NCI-H1048 (cell line): ENCODE measurements at regions not wholly inside any gene's neighbourhood (a gene's known extent, or its start where the extent isn't known, plus 50 kb on each side); places are given as distances from the start of the nearest gene placed in this dataset.
A peak's percentile ranks its signal among the peaks of the same experiment; 100 is the strongest.
"Not testable (repeated sequence)": the region's sequence is repeated elsewhere in the genome, so short reads cannot be mapped to it uniquely, and the experiment has no call there.

Experiments used
- DNase-seq: peaks from one replicate; lab custom pipeline; 2025; lab: John Stamatoyannopoulos, UW

DNA sequence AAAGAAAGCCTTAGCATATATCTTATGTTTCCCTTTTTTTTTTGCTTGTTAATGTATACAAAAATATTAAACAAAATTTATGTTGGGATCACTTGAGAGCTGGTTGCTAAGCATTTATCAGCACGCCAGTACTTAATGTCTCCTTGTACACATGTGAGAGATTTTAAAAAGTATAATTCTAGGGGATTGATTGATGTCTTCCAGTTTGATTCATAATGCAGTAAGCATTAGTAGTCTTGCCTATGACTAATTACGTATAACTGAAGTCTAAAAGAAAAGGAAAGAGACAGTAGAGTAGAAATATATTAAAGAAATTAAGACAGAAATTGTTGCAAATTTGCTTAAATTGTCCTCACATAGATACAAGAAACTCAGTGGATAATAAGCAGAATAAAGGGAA is 1630.4 kb upstream of the B3GALT2 start:
- no peak for DNase-seq

DNA sequence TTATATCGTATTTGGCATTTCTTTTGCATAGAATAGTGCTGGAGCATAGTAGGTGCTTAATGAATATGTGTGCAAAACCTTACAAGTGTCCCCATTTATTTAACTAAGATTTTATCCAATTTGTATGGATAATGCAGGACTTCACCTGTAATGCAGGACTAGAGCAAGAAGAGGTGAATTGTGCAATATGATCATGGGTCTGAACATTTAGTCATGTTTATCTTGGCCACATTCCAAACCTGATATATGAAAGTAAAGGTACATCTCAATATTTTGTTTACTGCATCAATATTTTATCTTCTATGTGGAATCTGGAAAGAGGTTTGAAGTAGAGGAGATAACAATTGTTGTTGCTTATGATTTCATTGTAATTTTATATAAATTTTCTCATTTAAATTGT is 1626.7 kb upstream of the B3GALT2 start:
- DNase-seq: no peak

DNA sequence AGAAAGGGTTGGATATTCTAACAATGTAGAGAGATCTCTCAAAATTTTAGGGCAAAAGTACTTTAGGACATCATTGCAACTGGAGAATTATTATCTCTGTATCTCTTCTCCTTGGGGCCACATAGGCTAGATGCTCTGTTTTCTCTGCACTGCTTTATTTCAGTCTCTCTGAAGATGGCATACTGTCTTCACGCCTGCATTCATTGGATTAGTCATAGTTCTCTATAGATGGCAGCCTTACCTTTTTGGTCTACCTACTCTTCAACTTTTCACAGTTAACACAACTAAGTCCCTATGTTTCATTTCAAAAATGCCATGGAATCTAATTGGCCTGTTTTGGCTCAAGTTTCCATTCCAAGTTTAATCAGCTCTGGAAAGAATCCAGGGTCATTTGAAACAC is 1623.3 kb upstream of the B3GALT2 start:
- no peak for DNase-seq

DNA sequence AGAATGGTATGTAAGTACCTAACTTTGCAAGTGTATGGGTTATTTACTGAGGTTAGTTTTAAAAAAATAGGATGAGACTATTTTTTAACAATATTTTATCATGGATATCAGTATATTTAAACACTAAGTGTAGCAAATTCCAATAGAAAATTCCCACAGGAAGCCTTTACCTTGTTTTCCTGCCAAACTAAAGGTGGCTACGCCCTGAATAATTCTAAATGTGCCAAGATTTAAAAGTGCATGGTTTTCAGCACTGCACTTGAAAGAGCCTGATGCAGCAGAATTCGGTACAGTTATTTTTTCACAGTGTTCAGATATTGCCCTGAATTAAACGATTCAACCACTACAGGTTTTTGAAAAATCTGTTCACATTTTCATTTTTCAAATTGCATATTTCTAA is 1622.8 kb upstream of the B3GALT2 start:
- no peak for DNase-seq

DNA sequence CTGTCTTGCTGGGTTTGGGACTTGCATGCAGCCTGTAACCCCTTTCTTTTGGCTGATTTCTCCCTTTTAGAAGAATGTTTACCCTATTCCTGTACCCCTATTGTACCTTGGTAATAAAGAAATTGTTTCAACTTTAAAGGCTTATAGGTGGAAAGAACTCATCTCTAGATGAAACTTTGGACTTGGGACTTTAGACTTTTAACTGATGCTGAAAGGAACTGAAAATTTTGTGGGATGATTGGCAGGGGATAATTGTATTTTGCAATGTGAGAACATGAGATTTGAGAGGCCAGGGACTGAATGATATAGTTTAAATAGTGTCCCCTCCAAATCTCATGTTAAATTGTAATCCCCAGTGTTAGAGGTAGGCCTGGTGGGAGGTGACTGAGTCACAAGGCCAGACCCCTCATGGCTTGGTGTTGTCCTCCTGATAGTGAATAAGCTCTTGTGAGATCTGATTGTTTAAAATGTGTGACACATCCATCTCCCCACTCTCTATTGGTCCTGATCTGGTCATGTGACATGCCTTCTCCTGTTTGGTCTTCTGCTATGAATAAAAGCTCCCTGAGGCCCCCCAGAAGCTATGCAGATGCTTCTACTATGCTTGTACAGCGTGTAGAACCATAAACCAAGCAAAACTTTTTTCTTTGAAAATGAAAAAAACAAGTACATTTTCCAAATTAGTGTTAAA is 1621.3 kb upstream of the B3GALT2 start:
- no peak for DNase-seq

DNA sequence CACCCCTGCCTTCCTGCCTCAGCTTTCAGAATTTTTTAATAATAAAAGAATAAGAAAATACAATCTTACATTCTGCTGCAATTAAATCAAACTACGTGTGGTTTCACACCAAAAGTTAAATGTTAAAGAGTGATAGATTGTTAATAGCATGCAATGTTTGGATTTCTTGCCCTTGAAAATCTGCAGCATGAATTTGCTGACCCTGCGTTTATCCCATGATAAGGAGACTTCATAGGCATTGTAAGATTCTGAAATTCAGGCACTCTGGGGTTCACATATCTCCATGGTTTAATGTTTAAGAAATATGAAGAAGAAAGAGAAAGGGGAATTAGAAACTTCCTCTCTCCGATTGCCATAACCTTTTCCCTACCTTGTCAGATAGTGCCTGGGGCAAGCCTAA is 1616.2 kb upstream of the B3GALT2 start:
- DNase-seq: no peak

DNA sequence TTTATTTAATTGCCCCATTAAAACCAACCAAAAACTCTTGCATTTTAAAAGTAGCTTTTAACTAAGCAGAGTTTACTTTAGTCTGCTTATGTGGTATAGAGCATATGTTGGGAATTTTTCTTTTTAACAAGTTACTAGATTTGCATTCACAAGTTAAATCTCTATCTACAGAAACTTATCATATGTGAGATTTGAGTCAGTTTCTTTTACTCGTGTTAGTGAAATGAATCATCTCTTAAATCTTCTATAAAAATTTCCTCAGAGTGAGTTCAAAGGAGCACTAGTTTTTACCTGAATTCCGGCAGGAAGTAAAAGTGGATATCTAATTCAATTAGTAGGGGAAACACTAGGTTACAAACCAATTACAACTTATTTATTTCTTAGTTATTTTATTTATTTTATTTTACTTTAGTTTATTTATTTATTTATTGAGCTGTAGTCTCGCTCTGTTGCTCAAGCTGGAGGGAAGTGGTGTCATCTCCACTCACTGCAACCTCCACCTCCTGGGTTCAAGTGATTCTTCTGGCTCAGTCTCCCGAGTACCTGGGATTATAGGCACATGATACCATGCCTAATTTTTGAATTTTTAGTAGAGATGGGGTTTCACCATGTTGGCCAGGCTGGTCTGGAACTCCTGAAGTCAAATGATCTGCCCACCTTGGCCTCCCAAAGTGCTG is 1609.6 kb upstream of the B3GALT2 start:
- DNase-seq: no peak

DNA sequence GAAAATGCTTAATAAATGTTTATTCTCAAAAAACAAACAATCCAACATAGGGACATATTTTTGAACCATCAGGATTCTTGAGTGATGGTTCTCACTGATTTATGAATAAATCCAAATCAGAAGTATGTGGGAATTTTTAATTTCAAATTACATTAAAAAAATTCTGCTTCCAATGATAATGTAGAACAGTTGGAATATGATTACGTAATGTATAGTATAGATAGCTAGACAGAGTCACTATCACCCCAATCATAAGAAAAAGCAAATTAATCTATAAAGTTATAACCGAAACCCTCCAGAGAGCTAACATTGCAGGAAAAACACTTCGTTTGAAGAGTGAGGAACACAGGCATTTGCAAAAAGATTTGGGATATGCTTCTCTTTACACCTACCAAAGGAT is 1600.6 kb upstream of the B3GALT2 start:
- DNase-seq: no peak

DNA sequence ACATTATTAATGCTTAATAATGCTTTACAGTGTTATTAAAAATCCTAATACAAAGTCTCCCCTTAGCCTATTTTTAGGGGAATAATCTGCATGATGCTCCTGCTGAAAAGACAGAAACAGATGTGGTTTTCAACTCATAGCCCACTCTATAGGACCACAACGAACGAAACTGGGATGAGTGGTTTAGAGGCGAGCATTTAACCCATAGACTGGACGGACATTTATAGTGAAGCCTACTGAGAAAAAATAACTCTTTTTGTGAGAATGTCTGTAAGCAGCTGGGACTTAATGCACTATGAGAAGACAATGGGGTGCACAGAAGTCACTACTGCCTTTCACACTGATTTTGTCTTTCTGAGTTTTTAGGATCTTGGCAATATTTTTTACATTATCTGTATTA is 1599.6 kb upstream of the B3GALT2 start:
- no peak for DNase-seq

DNA sequence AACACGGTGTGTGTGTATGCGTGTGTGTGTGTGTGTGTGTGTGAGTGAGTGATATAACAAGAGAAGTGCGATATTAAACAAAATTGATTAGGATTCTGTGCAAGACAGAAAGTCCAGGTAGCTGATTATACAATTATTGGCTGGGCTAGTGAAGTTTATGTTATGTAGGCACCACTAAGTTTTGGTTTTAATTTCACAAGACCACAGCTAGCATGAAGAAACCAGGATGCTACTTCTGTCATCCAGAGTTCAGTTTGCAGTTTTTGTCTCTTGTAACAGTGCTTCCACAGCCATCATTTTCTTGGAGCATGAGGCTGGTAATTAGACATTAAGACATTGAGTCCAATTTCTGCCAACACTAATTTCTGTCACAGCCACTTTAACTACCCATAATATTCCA is 1590.2 kb upstream of the B3GALT2 start:
- no peak for DNase-seq

DNA sequence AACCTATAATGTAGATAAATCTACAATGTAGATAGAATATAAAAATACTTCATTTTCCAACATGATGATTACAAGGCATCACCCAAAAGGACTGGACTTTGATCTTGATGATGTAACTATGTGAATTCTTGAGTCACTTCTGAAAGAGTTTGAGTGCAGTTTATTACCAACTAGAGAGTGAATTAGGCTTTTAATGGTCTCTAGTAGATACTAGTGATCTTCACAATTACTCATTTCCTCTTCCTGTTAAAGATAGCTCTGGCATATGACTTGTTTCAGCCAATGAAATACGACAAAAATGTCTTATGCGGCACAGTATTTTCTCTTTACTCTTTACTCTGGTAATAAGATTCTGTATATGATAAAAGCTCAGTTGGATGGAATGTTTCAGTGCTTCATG is 1588.1 kb upstream of the B3GALT2 start:
- DNase-seq: no peak

DNA sequence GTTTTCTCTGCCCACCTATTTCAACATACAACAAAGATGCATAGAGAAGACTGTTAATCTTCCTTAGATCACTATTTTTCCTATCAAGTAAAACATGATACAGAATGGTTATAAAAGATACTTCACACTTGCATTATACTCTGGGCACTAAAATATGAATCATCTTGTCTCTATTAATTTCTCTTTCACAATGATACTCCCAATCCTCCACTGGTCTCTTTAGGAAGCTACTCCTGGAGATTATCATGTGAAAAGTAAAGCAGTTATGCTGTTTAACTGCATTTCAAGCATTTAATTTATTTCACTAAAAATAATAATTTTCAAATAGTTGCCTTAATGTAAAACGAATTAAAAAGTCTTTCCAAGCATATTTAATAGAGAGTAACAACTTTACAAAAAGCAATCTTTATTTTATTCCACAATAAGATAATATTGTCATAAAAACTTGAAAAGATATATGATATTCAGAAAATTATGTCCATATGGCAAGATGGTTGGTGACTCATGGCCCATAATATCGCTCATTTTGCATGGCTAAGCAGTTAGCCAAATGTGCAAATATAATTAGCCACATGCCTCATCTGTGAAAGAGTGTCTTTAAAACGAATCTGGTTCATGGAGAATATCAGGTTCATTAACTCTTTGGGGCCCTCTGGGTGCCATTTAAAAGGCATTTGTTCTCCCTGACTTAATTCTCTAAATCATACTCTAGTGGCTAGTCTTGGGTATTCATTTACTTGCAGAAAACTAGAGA is 1569.0 kb upstream of the B3GALT2 start:
- DNase-seq: peak; percentile 50

DNA sequence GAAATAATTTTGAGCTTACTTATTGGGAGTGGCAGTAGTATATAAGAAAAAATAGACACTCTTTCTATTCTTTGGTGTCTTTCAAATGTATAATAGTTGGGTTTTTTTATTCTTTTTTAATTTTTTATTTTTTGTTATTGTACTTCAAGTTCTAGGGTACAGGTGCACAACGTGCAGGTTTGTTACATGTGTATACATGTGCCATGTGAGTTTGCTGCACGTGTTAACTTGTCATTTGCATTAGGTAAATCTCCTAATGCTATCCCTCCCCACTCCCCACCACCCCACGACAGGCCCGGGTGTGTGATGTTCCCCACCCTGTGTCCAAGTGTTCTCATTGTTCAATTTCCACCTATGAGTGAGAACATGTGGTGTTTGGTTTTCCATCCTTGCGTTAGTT is 1552.4 kb upstream of the B3GALT2 start:
- DNase-seq: not testable (repeated sequence)

DNA sequence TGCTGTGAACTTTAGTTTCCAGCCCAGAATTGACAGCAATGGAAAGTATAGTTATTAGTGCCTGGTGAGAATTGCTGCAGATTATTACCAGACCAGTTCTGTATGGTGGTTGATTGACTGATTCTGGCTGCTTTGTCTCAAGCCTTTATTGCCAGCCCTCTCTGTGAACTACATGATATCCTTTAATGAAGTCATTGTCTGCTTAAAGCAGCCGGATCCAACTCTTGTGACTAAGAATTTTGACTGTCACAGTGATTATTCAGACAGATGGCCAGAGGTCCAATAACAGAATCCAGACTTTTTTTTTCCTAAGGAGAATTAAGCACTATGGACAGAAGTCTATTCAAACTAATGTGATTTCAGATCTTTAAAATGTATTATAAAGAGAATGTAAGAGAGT is 1548.6 kb upstream of the B3GALT2 start:
- no peak for DNase-seq

DNA sequence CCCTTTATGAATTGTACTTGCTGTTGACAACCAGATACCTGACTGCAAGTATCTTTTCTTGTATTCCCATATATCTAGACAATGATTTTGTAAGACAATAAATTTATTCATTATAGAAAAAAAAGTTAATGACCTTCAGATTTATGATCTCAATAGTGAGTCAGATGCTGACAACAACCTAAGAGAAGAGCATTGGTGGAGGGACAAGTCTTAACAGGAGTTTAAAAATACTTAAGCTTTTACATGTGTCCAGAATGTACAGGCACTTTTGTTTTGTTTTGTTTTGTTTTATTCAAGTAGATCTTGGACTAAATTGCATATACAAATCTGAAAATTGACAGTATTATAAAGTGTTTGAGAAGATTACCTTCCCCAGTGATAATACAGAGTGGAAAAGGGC is 1544.6 kb upstream of the B3GALT2 start:
- DNase-seq: no peak

DNA sequence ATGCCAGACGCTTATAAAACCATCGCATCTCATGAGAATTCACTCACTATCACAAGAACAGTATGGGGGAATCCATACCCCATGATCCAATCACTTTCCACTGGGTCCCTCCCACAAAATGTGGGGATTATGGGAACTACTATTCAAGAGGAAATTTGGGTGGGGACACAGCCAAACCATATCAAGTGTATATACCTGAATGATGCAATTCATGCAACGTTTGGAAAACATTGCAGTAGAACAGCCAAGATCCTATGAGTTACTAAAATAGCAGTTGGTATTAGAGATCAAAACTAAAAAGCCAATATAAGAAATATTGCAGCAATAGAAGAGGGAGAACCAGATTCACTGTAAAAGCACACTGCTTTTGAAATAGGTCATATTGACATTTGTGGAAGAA is 1543.9 kb upstream of the B3GALT2 start:
- no peak for DNase-seq

DNA sequence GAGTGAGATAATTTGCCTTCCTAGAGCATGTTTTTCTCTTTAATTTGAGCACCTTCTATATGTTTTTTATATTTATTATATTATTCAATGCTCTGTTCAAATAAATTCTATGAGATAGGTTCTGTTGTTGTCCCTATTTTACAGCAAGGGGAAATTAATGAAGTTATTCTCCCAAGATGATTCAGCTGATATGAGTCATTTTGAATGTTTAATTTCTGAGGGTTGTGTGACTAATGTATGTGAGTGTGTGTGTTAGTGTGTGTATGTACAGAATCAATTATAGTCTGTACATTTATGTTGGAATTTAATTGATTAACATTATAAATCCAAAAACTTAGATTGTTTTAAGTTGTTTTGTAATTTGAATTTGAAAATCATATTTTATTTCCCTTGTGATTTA is 1536.7 kb upstream of the B3GALT2 start:
- no peak for DNase-seq

DNA sequence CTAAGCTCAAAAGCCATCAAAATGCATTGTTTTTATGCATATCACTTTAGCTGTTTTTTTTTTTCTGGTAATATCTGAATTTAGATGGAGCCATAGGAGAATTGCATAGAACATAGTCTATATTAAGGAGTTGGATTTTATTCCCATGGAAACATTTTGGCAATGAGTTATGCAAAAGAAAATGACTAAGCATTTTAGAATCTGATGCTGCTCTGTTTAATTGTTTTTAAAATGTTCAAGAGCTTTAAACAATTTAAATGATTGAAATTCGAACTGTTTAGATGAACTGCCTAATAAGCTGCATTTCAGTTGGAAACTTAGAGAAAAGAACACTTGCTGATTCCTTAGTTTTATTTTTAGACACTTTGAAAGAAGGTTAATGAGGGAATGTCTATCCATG is 1531.5 kb upstream of the B3GALT2 start:
- DNase-seq: no peak

DNA sequence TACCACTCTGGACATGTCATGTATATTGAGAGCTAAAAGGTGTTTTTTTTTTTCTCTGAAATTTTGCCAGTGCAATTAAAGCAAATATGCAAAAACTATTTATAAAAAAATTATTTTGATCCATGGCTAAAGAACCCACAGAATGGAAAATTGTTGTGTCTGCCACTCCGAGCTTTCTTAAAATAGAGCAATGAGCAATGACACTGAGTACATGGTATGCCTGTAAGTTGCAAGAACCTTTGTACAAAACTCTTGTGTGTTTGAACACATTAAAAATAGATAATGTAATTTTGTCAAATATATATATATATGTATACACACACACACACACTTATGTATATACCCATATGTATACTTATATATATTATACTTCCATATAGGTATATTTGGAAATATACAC is 1530.9 kb upstream of the B3GALT2 start:
- no peak for DNase-seq

DNA sequence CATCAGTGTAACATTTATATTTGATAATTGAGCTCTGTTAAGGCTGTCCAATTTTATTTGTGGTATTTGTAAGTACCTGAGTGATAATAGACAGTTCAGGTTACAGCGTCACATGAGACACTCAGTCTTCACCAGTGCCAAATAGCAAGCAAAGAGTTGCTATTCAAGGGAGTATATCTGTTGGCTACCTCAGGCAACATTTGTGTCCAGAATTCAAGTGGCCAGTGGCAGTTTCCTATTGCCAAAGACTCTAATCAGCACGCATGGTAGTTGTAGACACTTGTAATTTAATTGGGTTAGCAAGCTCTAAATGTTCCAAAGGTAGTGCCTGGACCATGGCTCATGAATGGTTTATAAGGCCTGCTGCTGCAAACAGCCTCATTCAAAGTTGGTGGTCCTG is 1524.3 kb upstream of the B3GALT2 start:
- no peak for DNase-seq

DNA sequence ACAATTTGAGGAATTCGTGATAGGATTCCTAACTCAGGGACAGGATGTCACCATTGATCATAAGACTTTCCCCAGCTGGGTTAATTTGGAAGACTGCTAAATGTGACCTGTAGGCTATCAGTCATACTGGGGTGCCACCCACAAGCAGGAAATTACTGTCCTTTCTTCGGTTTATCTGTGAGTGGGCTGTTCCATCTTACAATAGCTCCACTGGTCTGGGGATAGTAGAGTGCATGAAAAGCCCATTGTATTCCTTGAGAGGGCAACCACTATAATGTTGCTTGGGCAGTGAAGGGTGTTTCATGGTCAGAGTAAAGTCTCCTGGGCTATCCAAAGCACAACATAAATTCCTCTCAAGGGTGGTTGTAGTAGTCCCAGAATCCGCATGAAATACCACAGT is 1523.0 kb upstream of the B3GALT2 start:
- DNase-seq: no peak

DNA sequence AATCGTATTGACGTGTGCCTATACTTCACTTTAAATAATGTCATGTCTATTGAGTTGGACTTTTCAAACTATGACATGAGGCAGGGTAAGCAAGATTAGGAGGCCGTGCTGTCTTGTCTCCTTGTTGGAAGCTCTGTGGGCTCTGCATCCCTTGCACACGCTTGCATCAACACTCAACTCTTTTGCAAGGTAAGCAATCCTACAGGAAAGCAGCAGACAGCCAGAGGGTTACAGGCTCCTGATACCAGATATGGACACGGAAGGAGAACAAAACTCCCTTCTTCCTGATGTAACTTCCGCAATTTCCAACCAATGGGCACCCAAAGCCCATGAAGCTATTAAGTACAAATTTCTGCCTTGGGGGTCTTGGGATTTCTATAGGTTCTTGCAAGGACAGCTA is 1520.7 kb upstream of the B3GALT2 start:
- no peak for DNase-seq

DNA sequence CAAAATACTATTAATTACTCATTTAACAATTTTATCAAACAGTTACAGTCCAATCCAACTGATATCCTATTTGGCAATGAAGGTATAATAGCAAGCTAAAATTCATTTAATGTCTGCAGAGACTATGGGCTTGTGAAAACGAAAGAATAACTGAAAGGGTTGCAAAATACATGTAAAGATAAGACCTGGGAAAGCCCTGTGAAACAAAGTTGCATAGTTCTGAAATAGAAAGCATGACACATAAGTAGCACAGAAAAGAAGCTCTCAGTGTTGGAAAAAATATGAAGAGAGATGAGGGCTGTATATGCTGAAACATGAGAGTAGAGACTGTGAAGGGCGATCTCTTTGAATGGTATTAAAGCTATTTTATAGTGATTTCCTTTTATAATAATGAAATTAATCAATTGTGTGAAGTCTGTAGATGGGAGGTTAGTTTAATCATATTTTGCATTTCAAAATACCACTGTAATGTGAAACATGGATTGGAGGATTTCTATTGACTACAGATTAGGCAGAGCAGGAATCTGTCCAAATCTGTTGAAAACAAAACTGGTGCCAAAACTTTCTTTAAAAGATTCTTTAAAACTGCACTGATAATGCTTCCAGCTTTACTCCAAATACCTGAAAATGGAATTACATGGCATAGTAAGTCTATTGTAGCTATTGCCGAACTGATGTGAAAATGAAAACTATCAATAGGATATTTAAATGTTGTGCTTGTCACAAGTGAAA is 1518.9 kb upstream of the B3GALT2 start:
- DNase-seq: no peak
